ENCODE measurements at regions not wholly inside any gene's neighbourhood (a gene's known extent, or its start where the extent isn't known, plus 50 kb on each side); places are given as distances from the start of the nearest gene placed in this dataset.
"Not testable (repeated sequence)": the region's sequence is repeated elsewhere in the genome, so short reads cannot be mapped to it uniquely, and the experiment has no call there.

GRCh38 chr11:67871168-67871567 is 132.7 kb downstream of the UNC93B1 start:
- DNase-seq, result not testable (repeated sequence)

- DNase-seq, result not testable (repeated sequence)
These were observed 141.0 kb downstream of the UNC93B1 start for GRCh38 chr11:67862896-67863295.

GRCh38 chr11:67859513-67860161 is 144.3 kb downstream of the UNC93B1 start:
- peak; percentile 40 for DNase-seq

GRCh38 chr11:67850747-67851146 is 153.2 kb downstream of the UNC93B1 start:
- not testable (repeated sequence) for DNase-seq

GRCh38 chr11:67849766-67850165 is 154.1 kb downstream of the UNC93B1 start:
- DNase-seq, result not testable (repeated sequence)

GRCh38 chr11:67847896-67848875 is 155.7 kb downstream of the UNC93B1 start:
- DNase-seq, result not testable (repeated sequence)

GRCh38 chr11:67846303-67846702 is 157.6 kb downstream of the UNC93B1 start:
- DNase-seq, result not testable (repeated sequence)

- not testable (repeated sequence) for DNase-seq
These were observed 158.6 kb downstream of the UNC93B1 start for GRCh38 chr11:67845296-67845695.

- not testable (repeated sequence) for DNase-seq
These were observed 163.3 kb downstream of the UNC93B1 start for GRCh38 chr11:67840599-67840998.

- not testable (repeated sequence) for DNase-seq
These were observed 155.7 kb upstream of the ALDH3B2 start for GRCh38 chr11:67830152-67830551.

GRCh38 chr11:67826951-67827296 is 152.5 kb upstream of the ALDH3B2 start:
- not testable (repeated sequence) for DNase-seq

GRCh38 chr11:67826028-67826950 is 151.9 kb upstream of the ALDH3B2 start:
- not testable (repeated sequence) for DNase-seq

GRCh38 chr11:67824861-67825260 is 150.4 kb upstream of the ALDH3B2 start:
- DNase-seq, result not testable (repeated sequence)

- no peak for DNase-seq
These were observed 145.7 kb upstream of the ALDH3B2 start for GRCh38 chr11:67820081-67820480.

GRCh38 chr11:67817558-67817957 is 143.1 kb upstream of the ALDH3B2 start:
- DNase-seq, result not testable (repeated sequence)

- not testable (repeated sequence) for DNase-seq
These were observed 134.9 kb upstream of the ALDH3B2 start for GRCh38 chr11:67809301-67809700.

GRCh38 chr11:67807896-67808295 is 133.5 kb upstream of the ALDH3B2 start:
- not testable (repeated sequence) for DNase-seq

- DNase-seq, result not testable (repeated sequence)
These were observed 132.4 kb upstream of the ALDH3B2 start for GRCh38 chr11:67806728-67807235.

- DNase-seq, result not testable (repeated sequence)
These were observed 131.8 kb upstream of the ALDH3B2 start for GRCh38 chr11:67806183-67806582.

- DNase-seq, result peak; percentile 99
These were observed 131.1 kb upstream of the ALDH3B2 start for GRCh38 chr11:67805253-67806126.
